Daoy (cell line): ENCODE measurements at regions not wholly inside any gene's neighbourhood (a gene's known extent, or its start where the extent isn't known, plus 50 kb on each side); places are given as distances from the start of the nearest gene placed in this dataset.

ENCODE experiments used
- DNase-seq: peaks from one replicate; pipeline ENCODE4 v3.0.0-alpha.2; 2015; ENCODE audit warnings: low read depth

GRCh38 chr16:85971902-85972638, 73.1 kb downstream of the IRF8 start:
- no peak for DNase-seq

DNA sequence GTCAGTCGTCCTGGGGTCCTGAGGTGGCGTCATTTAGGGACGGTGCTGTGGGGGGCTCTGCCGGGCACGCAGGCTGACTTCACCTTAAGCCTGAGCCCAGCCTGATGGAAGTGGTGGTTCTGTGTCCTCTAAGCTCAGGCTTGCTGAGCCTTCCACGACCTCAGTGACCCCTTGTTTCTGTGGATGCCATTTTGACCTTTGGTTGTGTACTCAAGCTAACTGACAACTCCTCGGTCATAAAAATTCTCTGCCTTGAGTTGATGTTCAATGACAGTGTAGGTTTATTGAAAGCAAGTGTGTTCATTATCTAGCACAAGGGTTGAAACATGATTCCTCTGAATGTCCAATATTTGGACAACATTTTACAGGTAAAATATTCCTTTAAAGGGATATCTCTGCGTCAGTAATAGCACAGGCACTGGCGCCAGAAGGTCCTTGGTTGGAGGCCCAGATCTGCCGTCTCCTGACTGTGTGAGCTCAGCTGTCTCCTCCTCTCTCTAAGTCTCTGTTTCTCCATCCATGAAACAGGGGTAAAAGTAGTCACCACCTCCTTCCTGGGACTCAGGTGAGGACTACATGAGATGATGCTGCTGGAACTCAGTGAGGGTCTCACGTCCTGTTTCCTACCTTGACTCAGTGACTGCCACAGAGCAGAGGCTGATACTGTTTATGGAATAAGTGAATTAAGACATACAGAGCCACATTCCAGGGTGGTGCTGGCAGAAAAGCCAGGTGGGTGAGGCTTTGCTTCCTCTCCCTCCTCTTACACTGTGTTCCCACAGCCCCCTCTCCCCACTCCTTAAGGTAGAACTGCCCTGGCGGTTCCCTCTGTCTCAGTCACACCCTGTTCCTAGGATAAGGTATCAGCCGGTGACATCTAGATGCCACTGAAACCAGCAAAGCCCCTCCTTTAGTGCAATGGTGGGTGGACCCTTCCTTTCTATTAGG, 75.7 kb downstream of the IRF8 start:
- no peak for DNase-seq

GRCh38 chr16:85975451-85975981, 76.6 kb downstream of the IRF8 start:
- DNase-seq, result no peak

DNA sequence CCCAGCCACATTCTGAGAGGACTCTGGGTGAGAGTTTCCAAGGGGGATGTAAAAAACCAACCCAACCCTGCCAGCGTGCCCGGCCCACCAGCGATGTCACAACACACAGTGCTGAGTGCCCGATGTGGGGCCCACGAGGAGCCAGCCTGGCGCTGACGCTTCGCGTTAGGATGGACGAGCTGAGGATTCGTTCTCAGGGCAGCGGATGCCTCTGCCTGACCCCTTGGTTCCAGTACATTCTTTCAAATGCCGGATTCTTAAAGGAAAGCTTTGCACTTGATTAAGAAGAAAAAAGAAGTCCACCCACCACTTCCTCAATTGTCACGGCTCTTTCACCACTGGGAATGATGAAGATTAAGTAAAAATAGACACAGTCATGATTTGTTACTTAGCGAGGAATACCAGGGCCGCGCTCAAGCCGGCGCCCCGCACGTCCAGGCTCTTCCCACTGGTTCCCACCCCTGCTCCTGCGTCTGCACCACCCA, 79.4 kb downstream of the IRF8 start:
- DNase-seq, result no peak

GRCh38 chr16:85978976-85979375, 80.0 kb downstream of the IRF8 start:
- DNase-seq, result no peak

GRCh38 chr16:85979605-85980004, 80.6 kb downstream of the IRF8 start:
- no peak for DNase-seq

DNA sequence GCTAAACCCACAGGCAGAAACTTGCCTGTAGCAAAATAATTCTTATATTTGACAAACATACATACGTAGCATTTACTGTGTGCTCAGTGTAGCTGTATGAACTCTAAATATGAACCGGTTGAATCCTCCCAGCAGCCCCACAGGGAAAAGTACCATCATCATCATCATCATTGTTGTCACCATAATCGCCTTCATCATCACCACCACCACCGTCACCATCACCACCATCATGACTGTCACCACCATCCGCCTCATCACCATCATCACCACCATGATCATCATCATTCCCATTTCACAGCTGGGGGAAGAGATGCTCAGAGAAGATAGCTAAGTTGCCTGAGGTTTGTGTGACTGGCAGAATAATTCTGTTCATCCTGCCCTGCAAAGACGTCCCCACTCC, 81.7 kb downstream of the IRF8 start:
- no peak for DNase-seq

DNA sequence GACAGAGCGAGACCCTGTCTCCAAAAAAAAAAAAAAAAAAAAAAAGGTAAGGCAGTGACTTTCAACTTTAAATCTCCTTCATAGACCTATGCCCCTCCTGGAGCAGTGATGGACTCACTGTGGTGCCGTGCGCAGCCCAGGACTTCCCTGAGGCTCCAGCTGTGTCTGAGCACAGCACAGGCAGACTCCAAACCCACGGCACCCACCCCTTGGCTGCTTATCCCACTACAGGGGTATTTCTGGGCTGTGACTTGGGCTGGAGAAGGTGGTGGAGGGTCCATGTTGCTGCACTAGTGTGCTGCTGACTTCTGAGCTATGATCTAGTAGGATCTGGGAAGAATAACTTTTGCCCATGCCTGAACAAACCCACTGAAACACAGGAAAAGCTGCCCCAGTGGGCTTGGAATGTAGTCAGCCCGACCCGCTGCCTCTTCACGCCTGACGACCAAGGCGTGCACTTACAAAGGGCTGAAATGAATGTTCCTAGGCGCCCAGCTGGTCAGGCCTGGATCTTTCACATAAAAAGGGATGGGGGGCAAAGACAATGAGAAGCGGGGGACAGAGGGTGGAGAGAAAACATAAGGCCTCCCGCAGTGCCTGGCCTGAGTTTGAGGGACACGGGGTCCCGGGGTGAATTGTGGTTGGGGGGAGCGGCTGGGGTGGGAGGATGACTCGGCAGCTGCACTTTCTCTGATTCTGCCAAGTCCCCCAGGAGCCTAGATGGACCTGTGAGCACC, 83.0 kb downstream of the IRF8 start:
- no peak for DNase-seq

DNA sequence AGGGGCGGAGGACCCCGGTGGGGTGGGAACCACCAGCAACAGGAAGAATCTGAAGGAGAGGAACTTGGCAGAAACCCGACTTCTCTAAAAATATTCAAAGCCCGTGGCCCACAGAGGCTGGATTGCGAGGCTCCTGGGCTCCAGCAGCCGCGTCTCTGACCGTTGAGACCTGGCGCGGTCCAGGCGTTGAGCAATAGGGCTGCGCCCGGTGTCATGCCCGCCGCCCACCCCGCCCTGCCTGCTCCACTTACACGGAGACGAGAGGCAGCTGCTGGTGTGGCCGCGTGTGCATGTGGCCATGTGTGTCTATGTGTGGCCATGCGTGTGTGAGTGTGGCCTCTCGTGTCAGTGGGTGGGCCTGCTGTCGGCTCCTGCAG, 83.6 kb downstream of the IRF8 start:
- no peak for DNase-seq

- DNase-seq, result no peak
These were observed 84.1 kb downstream of the IRF8 start for GRCh38 chr16:85983064-85983463.

DNA sequence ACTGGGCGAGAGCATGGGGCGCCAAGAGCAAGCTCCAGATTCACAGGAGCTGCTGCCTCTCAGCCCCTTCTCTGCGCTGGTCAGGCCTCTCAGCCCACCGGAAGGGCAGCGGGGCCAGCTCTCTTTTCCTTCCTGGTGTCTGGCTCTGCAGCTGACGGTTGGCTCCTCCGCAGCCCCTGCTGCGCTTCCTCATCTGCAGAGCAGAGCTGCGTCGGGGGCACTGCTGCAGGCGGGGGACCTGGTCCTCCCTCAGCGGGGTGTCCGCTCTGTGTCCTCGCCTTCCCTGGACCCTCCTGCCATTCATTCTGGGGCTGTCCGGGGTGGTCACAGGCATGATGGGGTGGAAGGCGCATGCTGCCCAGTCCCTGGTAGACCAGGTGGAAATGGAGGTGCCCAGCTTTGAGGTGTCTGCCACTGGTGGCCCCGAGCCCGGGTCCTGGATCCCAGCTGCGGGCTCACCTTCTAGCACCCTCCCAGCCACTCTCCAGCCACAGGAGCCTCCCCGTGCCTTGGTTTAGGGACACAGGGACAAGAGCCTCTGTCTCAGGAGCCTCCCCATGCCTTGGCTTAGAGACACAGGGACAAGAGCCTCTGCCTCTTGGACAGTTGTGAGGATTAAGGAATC, 84.8 kb downstream of the IRF8 start:
- DNase-seq, result no peak

DNA sequence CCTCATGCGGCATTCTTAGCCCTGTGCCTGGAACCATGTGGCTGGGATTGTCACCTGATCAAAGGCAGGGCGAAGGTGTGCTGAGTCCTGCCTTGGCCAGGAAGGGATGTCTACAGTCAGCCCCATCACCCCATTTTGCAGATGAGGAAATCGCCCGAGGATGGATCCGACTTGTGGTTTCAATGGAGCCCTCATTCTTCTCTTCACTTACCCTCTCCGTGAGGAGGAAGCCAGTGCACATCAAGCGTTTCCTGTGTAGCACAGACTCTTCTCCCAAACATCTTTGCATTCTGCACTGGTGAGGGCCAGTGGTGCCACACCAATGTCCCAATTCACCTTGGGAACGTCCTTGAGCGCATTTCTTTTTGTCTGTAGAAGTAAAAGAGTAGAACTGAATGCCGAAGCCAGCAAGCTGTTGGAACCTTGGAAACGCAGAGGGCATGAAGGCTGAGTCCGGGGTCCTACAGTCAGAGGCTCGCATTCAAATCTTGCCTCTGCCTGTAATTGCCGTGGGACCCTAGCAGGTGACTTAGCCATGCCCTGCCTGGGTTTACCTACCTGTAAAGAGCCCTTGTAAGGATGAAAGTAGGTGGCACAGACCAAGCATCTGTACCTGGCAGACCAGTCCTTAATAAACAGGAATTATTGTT, 85.4 kb downstream of the IRF8 start:
- no peak for DNase-seq

DNA sequence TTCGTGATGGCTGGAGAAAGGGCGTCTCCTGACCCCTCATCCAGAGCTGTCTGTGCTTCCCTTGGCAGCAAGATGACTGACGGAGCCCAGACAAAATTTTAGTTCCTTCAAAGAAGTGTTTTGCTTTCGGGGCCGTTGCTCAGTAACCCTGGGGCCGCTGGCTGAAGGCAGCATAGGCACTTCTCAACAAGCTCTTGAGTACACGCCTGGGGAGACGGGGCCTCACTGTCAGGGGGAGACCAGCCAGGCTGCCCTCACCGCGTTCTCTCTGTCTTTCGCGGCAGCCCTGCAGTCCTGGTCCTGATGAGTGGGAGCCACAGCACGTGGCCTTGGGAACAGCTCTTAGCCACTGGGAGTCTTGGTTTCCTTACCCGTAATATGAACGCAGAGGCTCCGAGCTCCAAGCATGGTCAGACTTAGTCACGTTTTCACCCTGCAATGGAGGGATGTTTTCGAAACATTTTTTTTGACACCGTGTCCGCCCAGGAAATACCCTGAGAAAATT, 86.0 kb downstream of the IRF8 start:
- DNase-seq, result no peak

- no peak for DNase-seq
These were observed 88.2 kb downstream of the IRF8 start for GRCh38 chr16:85986931-85987749.

DNA sequence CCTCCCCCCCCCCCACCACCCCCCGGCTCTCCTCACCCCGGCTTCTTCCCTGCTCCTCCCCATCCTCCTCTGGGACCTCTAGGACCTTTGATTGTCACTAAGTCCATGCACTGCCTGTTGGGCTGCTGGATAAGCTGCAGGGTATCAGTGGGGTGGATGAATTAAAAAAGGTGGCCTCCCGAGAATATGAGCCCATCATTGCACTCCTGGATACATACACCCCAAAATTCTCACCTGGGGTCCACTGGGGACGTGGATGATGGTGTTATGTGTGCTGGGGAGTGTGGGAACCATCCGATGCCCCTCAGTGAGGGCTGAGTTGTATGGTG, 88.8 kb downstream of the IRF8 start:
- DNase-seq, result no peak

GRCh38 chr16:85988306-85988705, 89.3 kb downstream of the IRF8 start:
- no peak for DNase-seq

- no peak for DNase-seq
These were observed 89.9 kb downstream of the IRF8 start for GRCh38 chr16:85988723-85989313.

GRCh38 chr16:85989376-85989775, 90.4 kb downstream of the IRF8 start:
- no peak for DNase-seq

GRCh38 chr16:85989863-85990643, 91.1 kb downstream of the IRF8 start:
- no peak for DNase-seq
